GM18873 (cell line): ENCODE measurements at regions not wholly inside any gene's neighbourhood (a gene's known extent, or its start where the extent isn't known, plus 50 kb on each side); places are given as distances from the start of the nearest gene placed in this dataset.

Experiments
- ATAC-seq: cut with Tn5 transposase; IDR thresholded peaks from one replicate; pipeline ENCODE4 v1.9.1; 2021; ENCODE audit warnings: mild to moderate bottlenecking, moderate library complexity, moderate number of reproducible peaks; ENCODE audit not compliant: unreplicated experiment, low FRiP score

DNA sequence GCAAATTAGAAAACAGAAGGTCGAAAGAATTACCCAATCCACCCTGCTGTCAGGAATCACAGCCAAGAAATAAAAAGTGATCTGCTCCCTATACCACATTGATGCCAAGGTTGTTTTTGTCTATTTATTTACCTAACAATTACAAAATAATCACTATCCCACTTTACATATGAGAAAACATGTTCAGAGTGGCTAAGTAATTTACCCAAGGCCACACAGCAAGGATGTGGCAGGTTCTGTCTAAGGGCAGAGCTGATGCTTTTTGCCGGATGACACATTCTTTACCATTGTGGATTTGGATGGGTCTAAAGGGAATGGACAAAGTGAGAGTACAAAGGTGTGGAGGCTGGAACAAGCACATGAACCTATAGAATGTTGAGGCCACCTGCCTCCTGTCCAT is 460.7 kb downstream of the INSC start:
- ATAC-seq, result no peak

- no peak for ATAC-seq
These were observed 462.0 kb downstream of the INSC start for GRCh38 chr11:15576769-15577168.

DNA sequence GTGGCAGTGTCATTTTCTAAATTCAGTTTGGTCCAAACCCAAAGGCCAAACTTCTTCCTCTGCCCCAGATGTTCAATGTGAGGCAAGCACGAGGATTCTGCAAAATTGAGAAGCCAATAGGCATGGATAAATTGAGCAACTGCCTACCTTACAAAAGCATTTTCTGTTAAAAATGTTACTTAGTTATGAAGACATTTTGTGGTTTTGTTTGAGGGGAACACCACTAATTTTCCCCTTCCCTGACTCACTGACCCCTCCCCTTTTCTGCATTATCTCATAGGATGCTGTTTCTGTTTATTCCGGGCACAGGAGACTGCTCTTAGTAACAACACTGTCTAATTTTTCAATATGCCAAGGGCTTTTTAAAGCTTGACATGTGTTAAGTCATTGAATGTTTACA is 462.8 kb downstream of the INSC start:
- no peak for ATAC-seq

DNA sequence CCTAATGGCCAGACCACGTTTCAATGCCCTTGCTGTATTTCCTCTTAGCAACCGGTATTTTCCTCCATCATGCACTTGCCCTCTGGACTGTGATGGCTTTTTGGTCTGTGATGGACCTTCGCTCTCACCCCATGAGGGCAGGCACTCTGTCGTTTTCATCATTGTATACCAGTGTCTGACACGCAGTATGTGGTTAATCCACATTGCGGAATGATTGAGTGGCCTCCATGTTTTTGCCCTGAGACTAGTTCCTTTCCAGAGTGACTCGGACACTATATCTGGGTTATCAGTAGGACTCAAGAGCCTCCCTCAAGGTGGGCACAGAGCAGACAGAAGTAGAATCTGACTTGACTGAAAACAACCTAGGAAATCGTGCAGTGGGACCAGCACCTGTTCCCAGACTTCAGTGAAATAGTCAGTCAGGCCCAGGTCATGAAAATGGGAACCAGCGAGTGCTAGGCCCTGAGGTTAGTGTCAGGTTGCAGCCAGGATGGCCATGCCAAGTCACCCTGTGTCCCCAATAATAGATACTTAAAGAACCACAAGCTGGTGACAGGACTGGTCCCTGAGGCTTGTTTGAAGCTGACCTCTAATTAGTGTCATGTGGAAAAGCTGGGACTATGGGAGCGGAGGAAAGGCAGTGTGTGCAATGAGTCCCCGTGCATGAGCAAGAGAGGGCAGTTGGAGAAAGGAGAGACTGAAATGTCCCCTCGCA is 464.7 kb downstream of the INSC start:
- no peak for ATAC-seq

- ATAC-seq, result no peak
These were observed 465.5 kb downstream of the INSC start for GRCh38 chr11:15580056-15580774.

- no peak for ATAC-seq
These were observed 466.0 kb downstream of the INSC start for GRCh38 chr11:15580775-15581095.

GRCh38 chr11:15584158-15584557 is 469.4 kb downstream of the INSC start:
- ATAC-seq, result no peak

- ATAC-seq, result no peak
These were observed 471.0 kb downstream of the INSC start for GRCh38 chr11:15585602-15586331.

- ATAC-seq, result no peak
These were observed 472.2 kb downstream of the INSC start for GRCh38 chr11:15586741-15587473.

DNA sequence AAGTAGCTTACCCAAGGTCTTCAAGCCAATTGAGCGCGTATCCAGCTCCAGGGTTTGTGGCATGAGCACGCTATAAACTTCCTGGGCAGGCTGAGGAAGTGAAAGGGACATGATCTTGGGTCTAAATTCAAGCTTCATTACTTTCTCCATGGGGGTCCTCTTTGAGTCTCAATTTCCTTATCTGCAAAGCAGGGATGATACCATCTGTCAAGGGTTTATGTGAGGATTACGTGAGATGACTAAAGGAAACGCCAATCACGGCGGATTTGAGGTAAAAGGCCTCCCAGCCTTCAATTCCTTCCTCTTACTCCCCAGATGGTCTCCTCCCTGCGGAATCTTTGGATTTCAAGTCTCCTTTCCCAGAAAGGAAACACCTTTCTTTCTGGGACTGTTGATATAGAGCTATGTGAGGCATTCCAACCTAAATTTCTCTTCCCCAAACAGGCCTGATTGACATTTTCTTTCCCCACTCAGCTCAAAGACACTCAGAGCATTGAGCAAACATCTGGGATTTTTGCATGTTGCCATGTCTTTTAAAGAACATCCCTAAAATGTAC is 474.4 kb downstream of the INSC start:
- ATAC-seq, result no peak

DNA sequence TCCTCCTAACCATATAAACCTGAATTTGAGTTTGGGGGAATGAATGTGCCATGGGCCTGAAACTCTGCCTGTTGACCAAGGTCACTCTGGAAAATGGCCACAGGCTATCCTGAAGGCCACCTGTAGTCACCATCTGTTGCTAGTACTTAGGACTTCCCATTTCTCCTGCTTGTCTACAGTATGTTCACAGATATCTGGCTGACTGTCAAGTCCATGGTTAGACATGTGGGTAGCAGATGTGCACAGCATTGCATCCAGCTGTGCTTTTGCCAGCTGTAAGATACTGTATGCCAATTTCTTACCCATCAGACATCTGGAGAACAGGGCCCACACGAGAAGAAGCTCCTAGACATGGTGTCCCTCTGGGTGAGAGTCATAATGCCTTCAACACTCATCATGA is 475.4 kb downstream of the INSC start:
- no peak for ATAC-seq

DNA sequence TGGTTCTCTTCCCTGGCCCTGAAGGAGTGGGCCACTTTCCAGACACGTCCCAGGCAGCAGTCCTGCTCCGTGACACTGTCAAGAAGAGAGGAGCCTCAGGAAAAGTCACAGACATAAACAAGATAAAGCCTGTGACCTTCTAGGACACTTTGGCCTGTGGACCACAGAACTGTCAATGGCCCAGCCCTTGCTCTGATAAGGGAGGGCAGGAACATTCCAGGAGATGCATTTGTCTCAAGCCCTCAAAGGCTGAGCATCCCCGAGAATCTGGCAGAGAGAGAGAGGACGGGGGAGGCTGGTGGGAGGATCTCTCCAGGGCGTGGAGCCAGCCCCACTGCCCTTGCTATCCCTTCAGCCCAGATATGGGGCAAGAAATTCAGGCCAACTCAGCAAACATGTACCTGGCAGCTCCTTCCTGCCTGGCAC is 476.4 kb downstream of the INSC start:
- ATAC-seq, result no peak

DNA sequence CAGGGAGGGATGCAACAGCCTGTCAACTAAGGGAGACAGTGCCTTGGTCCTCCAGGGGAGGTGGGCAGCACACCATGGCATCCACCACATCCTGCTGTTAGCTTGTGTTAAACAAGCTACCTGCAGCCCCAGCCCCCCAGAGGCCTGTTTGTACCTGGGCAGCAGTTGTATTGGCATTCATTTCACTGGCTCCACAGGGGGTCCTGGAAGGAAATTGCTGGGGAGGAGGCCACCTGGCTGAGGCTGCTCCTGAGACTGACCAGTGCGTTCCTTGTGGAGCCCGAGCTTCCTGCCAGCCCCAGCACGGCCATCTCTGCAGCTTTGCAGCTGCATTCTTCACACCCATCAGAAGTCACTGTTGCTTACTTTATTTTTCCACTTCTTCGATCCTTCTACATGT is 479.9 kb downstream of the INSC start:
- no peak for ATAC-seq

GRCh38 chr11:15599376-15599775 is 484.7 kb downstream of the INSC start:
- no peak for ATAC-seq

GRCh38 chr11:15602047-15602446 is 487.3 kb downstream of the INSC start:
- no peak for ATAC-seq

DNA sequence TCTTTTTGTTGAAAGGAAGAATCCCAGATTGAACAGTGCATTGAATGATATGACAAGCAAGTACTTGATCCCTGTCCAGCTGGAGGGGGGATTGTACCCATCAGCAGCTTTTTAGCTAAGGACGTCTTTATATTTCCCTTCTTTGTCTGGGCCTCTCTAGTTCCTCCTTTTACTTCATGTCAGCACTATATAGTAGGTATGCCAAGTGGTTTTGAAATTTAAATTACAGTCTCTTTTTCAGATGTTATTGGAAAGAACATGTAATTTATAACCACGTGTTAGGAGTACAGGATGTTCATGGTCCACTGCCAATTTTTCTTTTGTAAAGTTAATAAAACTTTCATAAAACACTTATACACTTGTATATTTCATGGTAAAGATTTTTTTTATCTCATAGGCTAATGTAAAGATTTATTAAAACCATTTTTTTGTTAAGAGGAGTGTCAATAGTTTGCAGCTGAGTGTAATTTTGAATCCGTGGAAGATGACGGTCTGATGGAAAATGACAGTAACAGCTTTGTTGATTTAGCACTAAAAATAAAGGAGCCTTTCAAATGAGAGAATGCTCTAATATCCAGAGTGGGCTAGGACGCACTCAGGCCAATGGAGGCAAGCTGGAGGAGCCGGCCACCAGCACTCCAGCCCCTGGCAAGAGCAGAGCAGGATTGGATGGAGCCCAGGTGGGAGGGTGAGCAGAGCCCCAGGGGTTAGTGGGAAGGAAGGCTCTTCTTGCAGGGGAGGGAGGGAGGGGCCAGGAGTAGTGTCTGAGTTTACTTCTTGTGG is 488.3 kb downstream of the INSC start:
- no peak for ATAC-seq

- ATAC-seq, result no peak
These were observed 490.4 kb downstream of the INSC start for GRCh38 chr11:15605094-15605493.

GRCh38 chr11:15607361-15608036 is 492.8 kb downstream of the INSC start:
- ATAC-seq, result no peak

GRCh38 chr11:15609445-15609844 is 494.7 kb downstream of the INSC start:
- ATAC-seq, result no peak
